GM18502 (cell line): ENCODE measurements at regions not wholly inside any gene's neighbourhood (a gene's known extent, or its start where the extent isn't known, plus 50 kb on each side); places are given as distances from the start of the nearest gene placed in this dataset.
A peak's percentile ranks its signal among the peaks of the same experiment; 100 is the strongest.

Source experiments
- ATAC-seq: cut with Tn5 transposase; IDR thresholded peaks from one replicate; pipeline ENCODE4 v1.9.1; 2021; ENCODE audit warnings: mild to moderate bottlenecking; ENCODE audit not compliant: unreplicated experiment, poor library complexity

GRCh38 chr7:46257761-46258448 lies 336.8 kb upstream of the IGFBP3 start:
- no peak for ATAC-seq

- no peak for ATAC-seq
Observed at GRCh38 chr7:46256870-46257661, 336.0 kb upstream of the IGFBP3 start.

GRCh38 chr7:46253520-46253919 lies 332.4 kb upstream of the IGFBP3 start:
- no peak for ATAC-seq

- ATAC-seq = no peak
Observed at GRCh38 chr7:46247664-46248063, 326.6 kb upstream of the IGFBP3 start.

GRCh38 chr7:46245586-46246111 lies 324.6 kb upstream of the IGFBP3 start:
- ATAC-seq = no peak

- no peak for ATAC-seq
Observed at GRCh38 chr7:46244757-46245156, 323.7 kb upstream of the IGFBP3 start.

GRCh38 chr7:46243406-46243805 lies 322.3 kb upstream of the IGFBP3 start:
- no peak for ATAC-seq

GRCh38 chr7:46239846-46240245 lies 318.8 kb upstream of the IGFBP3 start:
- no peak for ATAC-seq

GRCh38 chr7:46237466-46237865 lies 316.4 kb upstream of the IGFBP3 start:
- no peak for ATAC-seq

- peak; percentile 69 for ATAC-seq
Observed at GRCh38 chr7:46233585-46234329, 312.7 kb upstream of the IGFBP3 start.

GRCh38 chr7:46230990-46231305 lies 309.9 kb upstream of the IGFBP3 start:
- ATAC-seq = no peak

GRCh38 chr7:46230298-46230989 lies 309.4 kb upstream of the IGFBP3 start:
- no peak for ATAC-seq

GRCh38 chr7:46229409-46229808 lies 308.3 kb upstream of the IGFBP3 start:
- no peak for ATAC-seq

- no peak for ATAC-seq
Observed at GRCh38 chr7:46226860-46227259, 305.8 kb upstream of the IGFBP3 start.

GRCh38 chr7:46224363-46224762 lies 303.3 kb upstream of the IGFBP3 start:
- ATAC-seq = no peak

GRCh38 chr7:46220066-46220630 lies 299.1 kb upstream of the IGFBP3 start:
- no peak for ATAC-seq

- ATAC-seq = no peak
Observed at GRCh38 chr7:46218461-46219200, 297.6 kb upstream of the IGFBP3 start.

GRCh38 chr7:46215987-46216567 lies 295.0 kb upstream of the IGFBP3 start:
- no peak for ATAC-seq

- no peak for ATAC-seq
Observed at GRCh38 chr7:46214526-46214925, 293.5 kb upstream of the IGFBP3 start.
